GM23338 (cell line): ENCODE measurements at regions not wholly inside any gene's neighbourhood (a gene's known extent, or its start where the extent isn't known, plus 50 kb on each side); places are given as distances from the start of the nearest gene placed in this dataset.

Experiments used
- ATAC-seq: fragments of 200-7000 bp; cut with Tn5 transposase; 3 replicates; pipeline ENCODE4 v1.9.1; 2020
- DNase-seq: peaks from one replicate; pipeline ENCODE4 v3.0.0-alpha.2; 2015; ENCODE audit warnings: low spot score
- H2AFZ ChIP-seq: fragments of 200-600 bp; sonication (generic); 2 replicates; pipeline ENCODE4 v1.8.0; 2016; ENCODE audit warnings: antibody characterized with exemption, mild to moderate bottlenecking, moderate library complexity
- H3F3A ChIP-seq: fragments of 200-600 bp; sonication (generic); replicated peaks from 2 replicates; pipeline ENCODE4 v1.8.0; 2017; ENCODE audit warnings: antibody characterized with exemption, mixed run types, low read depth
- H3K27ac ChIP-seq: fragments of 200-600 bp; sonication (generic); 2 replicates; pipeline ENCODE4 v1.6.1; 2016; ENCODE audit warnings: low read depth
- H3K27me3 ChIP-seq: fragments of 200-600 bp; sonication (generic); 2 replicates; pipeline ENCODE4 v1.8.0; 2016; ENCODE audit warnings: mild to moderate bottlenecking, mixed run types, moderate library complexity; ENCODE audit not compliant: insufficient read depth
- H3K36me3 ChIP-seq: fragments of 200-600 bp; sonication (generic); 2 replicates; pipeline ENCODE4 v1.8.0; 2016; ENCODE audit warnings: mild to moderate bottlenecking; ENCODE audit not compliant: insufficient read depth
- H3K4me1 ChIP-seq: fragments of 200-600 bp; sonication (generic); 2 replicates; pipeline ENCODE4 v1.8.0; 2016; ENCODE audit warnings: mild to moderate bottlenecking, moderate library complexity; ENCODE audit not compliant: insufficient read depth
- H3K4me2 ChIP-seq: fragments of 200-600 bp; sonication (generic); 2 replicates; pipeline ENCODE4 v1.7.1; 2017; ENCODE audit warnings: mixed run types
- H3K4me3 ChIP-seq: fragments of 200-600 bp; sonication (generic); 2 replicates; pipeline ENCODE4 v1.6.1; 2016; ENCODE audit warnings: mixed run types
- H3K79me2 ChIP-seq: fragments of 200-600 bp; sonication (generic); replicated peaks from 2 replicates; pipeline ENCODE4 v1.8.0; 2017; ENCODE audit warnings: mild to moderate bottlenecking; ENCODE audit not compliant: insufficient read depth
- H3K9me2 ChIP-seq: fragments of 200-600 bp; sonication (generic); 2 replicates; pipeline ENCODE4 v1.8.0; 2017; ENCODE audit not compliant: insufficient read depth
- H4K20me1 ChIP-seq: fragments of 200-600 bp; sonication (generic); replicated peaks from 2 replicates; pipeline ENCODE4 v1.8.0; 2017; ENCODE audit warnings: mild to moderate bottlenecking; ENCODE audit not compliant: insufficient read depth
- H3K27ac Mint-ChIP-seq: 2 replicates; pipeline ENCODE4 v1.8.0; 2020; ENCODE audit warnings: inconsistent platforms, mild to moderate bottlenecking, moderate library complexity, mixed read lengths
- H3K27me3 Mint-ChIP-seq: 3 replicates; pipeline ENCODE4 v1.8.0; 2022; ENCODE audit warnings: low read depth, mild to moderate bottlenecking, moderate library complexity, mixed read lengths, inconsistent platforms; ENCODE audit not compliant: insufficient read depth, poor library complexity
- H3K36me3 Mint-ChIP-seq: 3 replicates; pipeline ENCODE4 v1.8.0; 2021; ENCODE audit warnings: low read depth, mild to moderate bottlenecking, inconsistent platforms, moderate library complexity, mixed read lengths
- H3K4me1 Mint-ChIP-seq: 3 replicates; pipeline ENCODE4 v1.8.0; 2020; ENCODE audit warnings: mild to moderate bottlenecking, inconsistent platforms, mixed read lengths
- H3K4me3 Mint-ChIP-seq: 3 replicates; pipeline ENCODE4 v1.8.0; 2021; ENCODE audit warnings: moderate library complexity, mild to moderate bottlenecking, inconsistent platforms, mixed read lengths
- H3K9me3 Mint-ChIP-seq: 3 replicates; pipeline ENCODE4 v1.8.0; 2020; ENCODE audit warnings: moderate library complexity, mild to moderate bottlenecking, inconsistent platforms, mixed read lengths
- CREB1 ChIP-seq: fragments of 250-450 bp; sonication (Bioruptor Pico); IDR thresholded peaks from 2 replicates; pipeline ENCODE4 v1.5.0; 2020; ENCODE audit warnings: low read depth, mild to moderate bottlenecking, moderate library complexity
- EZH2phosphoT487 ChIP-seq: fragments of 200-600 bp; sonication (generic); IDR thresholded peaks from one replicate; pipeline ENCODE4 v1.8.1; 2018; ENCODE audit warnings: antibody characterized with exemption; ENCODE audit not compliant: unreplicated experiment
- JUNB ChIP-seq: IDR thresholded peaks from one replicate; pipeline ENCODE4 v1.6.1; 2016; ENCODE audit warnings: antibody characterized with exemption; ENCODE audit not compliant: unreplicated experiment
- POLR2AphosphoS5 ChIP-seq: IDR thresholded peaks from 2 replicates; pipeline ENCODE4 v1.6.1; 2016; ENCODE audit warnings: antibody characterized with exemption, low read depth
- STAT1 ChIP-seq: IDR thresholded peaks from one replicate; pipeline ENCODE4 v1.6.1; 2016; ENCODE audit warnings: antibody characterized with exemption; ENCODE audit not compliant: unreplicated experiment
- ZNF114 ChIP-seq: fragments of 250-450 bp; sonication (Bioruptor Pico); IDR thresholded peaks from 2 replicates; pipeline ENCODE4 v1.5.0; 2020; ENCODE audit warnings: mild to moderate bottlenecking, moderate library complexity
- ZNF331 ChIP-seq: fragments of 250-450 bp; sonication (Bioruptor Pico); IDR thresholded peaks from 2 replicates; pipeline ENCODE4 v1.5.0; 2020; ENCODE audit warnings: low read depth, mild to moderate bottlenecking, moderate library complexity
- TF ChIP-seq, protein P1 (sequence below): fragments of 250-450 bp; sonication (Bioruptor Pico); IDR thresholded peaks from 2 replicates; pipeline ENCODE4 v1.5.0; 2020; ENCODE audit warnings: mild to moderate bottlenecking, moderate library complexity
- TF ChIP-seq, protein P2 (sequence below): IDR thresholded peaks from 2 replicates; pipeline ENCODE4 v1.6.1; 2016; ENCODE audit warnings: antibody characterized with exemption

DNA sequence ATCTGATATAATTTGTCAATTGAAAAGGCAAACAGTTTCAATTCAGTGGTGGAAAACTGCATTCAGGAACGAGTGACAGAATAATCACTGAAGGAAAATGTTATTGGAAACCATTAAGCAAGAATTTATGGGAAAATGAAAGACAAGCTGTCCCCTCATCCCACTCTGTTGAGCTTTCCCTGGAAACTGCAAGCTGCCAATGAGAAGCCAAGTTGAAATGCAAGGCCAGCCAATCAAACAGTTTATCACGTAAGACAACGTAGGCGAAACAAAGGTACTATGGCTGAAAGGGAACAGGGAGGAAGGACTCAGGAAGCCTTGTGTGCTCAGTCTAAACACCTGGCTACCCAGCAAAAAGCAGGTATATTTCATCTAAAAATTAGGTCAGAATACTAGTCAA, 187.9 kb upstream of the ATP10A start:
- H3K79me2 ChIP-seq, result no peaks in the 10 kb centered on the region
- H3K9me2 ChIP-seq, result 0 out of 2 replicates have a peak, but pooled peaks cover 4% of the 10 kb centered on the region
- TF ChIP-seq CREB1 (CRISPR knock-in tag), result no peak
- TF ChIP-seq POLR2AphosphoS5, result no peak
- TF ChIP-seq ZNF331 (CRISPR knock-in tag), result no peak
- no peaks in the 10 kb centered on the region for H3K27me3 ChIP-seq
- DNase-seq (no peak), ATAC-seq (no peak)
- no peaks in the 10 kb centered on the region for H3K27me3 Mint-ChIP-seq
- no peak overlapping the region for H3K27ac Mint-ChIP-seq
- H3K36me3 ChIP-seq, result no peaks in the 10 kb centered on the region; the same call in 1 of the 2 replicates
- H3K4me3 ChIP-seq, result no peak overlapping the region
- no peak overlapping the region for H3K27ac ChIP-seq
- H3K9me3 Mint-ChIP-seq, result no peaks in the 10 kb centered on the region; the same call in 2 of the 3 replicates
- H3K4me2 ChIP-seq, result no peak overlapping the region
- H3K4me1 Mint-ChIP-seq, result peaks cover 3% of the 10 kb centered on the region; the same call in 2 of the 3 replicates
- peak overlapping the region; percentile 40; the same call in 1 of the 2 replicates for H2AFZ ChIP-seq
- H4K20me1 ChIP-seq, result no peaks in the 10 kb centered on the region
- no peaks in the 10 kb centered on the region for H3K4me1 ChIP-seq
- H3F3A ChIP-seq, result no peaks in the 10 kb centered on the region
- no peak overlapping the region for H3K4me3 Mint-ChIP-seq
- no peaks in the 10 kb centered on the region for H3K36me3 Mint-ChIP-seq

DNA sequence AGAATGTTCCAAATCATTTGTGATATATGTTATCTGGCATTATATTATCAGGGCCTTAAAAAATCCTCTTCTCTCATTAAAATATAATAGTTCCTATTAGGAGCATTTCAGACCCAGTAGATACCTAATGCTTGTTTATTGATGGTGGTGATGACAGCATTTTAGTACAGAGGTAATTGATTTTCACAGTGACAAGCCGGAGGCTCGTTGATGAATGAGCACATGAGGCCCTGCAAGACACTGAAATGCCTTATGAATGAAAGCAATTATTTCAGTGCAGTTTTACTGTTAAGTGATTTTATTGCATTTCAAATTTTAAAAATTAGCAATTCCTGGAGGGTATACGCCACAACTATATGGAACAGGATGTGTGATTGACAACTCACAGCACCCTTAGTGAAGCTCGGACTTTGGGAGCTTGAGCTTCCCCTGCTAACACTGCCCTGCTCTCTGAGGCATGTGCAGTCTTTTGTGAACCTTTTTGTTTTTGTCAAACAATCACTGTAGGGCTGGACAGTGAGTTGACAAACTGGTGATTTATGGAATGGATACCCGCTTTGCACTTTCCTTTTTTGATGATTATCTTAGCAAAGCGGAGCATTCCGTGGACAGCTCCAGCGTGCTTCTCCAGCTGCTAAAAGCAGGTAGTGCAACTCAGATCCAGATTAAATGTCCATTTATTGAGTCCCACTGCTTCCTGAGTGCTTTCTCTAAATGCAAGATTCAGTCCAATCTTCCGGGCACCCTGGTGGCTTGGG, 187.0 kb upstream of the ATP10A start:
- Histone ChIP-seq H4K20me1 (no peaks in the 10 kb centered on the region), H3F3A (no peaks in the 10 kb centered on the region), H3K4me2 (no peak overlapping the region), H2AFZ (peak overlapping the region; percentile 52), H3K9me2 (peaks cover 4% of the 10 kb centered on the region; the same call in 1 of the 2 replicates), H3K27me3 (no peaks in the 10 kb centered on the region), H3K27ac (no peak overlapping the region), H3K36me3 (no peaks in the 10 kb centered on the region), H3K79me2 (no peaks in the 10 kb centered on the region), H3K4me1 (no peaks in the 10 kb centered on the region), H3K4me3 (no peak overlapping the region)
- no peaks in the 10 kb centered on the region for H3K36me3 Mint-ChIP-seq
- no peak overlapping the region for H3K4me3 Mint-ChIP-seq
- ATAC-seq (no peak), DNase-seq (no peak)
- H3K4me1 Mint-ChIP-seq, result peaks cover 3% of the 10 kb centered on the region; the same call in 2 of the 3 replicates
- H3K27me3 Mint-ChIP-seq, result no peaks in the 10 kb centered on the region
- TF ChIP-seq EZH2phosphoT487 (no peak), ZNF331 (CRISPR knock-in tag) (no peak), ZNF114 (CRISPR knock-in tag) (no peak), STAT1 (no peak), JUNB (no peak)
- TF ChIP-seq, protein P1, sequence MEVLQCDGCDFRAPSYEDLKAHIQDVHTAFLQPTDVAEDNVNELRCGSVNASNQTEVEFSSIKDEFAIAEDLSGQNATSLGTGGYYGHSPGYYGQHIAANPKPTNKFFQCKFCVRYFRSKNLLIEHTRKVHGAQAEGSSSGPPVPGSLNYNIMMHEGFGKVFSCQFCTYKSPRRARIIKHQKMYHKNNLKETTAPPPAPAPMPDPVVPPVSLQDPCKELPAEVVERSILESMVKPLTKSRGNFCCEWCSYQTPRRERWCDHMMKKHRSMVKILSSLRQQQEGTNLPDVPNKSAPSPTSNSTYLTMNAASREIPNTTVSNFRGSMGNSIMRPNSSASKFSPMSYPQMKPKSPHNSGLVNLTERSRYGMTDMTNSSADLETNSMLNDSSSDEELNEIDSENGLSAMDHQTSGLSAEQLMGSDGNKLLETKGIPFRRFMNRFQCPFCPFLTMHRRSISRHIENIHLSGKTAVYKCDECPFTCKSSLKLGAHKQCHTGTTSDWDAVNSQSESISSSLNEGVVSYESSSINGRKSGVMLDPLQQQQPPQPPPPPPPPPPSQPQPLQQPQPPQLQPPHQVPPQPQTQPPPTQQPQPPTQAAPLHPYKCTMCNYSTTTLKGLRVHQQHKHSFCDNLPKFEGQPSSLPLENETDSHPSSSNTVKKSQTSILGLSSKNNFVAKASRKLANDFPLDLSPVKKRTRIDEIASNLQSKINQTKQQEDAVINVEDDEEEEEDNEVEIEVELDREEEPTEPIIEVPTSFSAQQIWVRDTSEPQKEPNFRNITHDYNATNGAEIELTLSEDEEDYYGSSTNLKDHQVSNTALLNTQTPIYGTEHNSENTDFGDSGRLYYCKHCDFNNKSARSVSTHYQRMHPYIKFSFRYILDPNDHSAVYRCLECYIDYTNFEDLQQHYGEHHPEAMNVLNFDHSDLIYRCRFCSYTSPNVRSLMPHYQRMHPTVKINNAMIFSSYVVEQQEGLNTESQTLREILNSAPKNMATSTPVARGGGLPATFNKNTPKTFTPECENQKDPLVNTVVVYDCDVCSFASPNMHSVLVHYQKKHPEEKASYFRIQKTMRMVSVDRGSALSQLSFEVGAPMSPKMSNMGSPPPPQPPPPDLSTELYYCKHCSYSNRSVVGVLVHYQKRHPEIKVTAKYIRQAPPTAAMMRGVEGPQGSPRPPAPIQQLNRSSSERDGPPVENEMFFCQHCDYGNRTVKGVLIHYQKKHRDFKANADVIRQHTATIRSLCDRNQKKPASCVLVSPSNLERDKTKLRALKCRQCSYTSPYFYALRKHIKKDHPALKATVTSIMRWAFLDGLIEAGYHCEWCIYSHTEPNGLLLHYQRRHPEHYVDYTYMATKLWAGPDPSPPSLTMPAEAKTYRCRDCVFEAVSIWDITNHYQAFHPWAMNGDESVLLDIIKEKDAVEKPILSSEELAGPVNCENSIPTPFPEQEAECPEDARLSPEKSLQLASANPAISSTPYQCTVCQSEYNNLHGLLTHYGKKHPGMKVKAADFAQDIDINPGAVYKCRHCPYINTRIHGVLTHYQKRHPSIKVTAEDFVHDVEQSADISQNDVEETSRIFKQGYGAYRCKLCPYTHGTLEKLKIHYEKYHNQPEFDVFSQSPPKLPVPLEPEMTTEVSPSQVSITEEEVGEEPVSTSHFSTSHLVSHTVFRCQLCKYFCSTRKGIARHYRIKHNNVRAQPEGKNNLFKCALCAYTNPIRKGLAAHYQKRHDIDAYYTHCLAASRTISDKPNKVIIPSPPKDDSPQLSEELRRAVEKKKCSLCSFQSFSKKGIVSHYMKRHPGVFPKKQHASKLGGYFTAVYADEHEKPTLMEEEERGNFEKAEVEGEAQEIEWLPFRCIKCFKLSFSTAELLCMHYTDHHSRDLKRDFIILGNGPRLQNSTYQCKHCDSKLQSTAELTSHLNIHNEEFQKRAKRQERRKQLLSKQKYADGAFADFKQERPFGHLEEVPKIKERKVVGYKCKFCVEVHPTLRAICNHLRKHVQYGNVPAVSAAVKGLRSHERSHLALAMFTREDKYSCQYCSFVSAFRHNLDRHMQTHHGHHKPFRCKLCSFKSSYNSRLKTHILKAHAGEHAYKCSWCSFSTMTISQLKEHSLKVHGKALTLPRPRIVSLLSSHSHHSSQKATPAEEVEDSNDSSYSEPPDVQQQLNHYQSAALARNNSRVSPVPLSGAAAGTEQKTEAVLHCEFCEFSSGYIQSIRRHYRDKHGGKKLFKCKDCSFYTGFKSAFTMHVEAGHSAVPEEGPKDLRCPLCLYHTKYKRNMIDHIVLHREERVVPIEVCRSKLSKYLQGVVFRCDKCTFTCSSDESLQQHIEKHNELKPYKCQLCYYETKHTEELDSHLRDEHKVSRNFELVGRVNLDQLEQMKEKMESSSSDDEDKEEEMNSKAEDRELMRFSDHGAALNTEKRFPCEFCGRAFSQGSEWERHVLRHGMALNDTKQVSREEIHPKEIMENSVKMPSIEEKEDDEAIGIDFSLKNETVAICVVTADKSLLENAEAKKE (CRISPR knock-in tag), result no peak
- TF ChIP-seq, protein P2, sequence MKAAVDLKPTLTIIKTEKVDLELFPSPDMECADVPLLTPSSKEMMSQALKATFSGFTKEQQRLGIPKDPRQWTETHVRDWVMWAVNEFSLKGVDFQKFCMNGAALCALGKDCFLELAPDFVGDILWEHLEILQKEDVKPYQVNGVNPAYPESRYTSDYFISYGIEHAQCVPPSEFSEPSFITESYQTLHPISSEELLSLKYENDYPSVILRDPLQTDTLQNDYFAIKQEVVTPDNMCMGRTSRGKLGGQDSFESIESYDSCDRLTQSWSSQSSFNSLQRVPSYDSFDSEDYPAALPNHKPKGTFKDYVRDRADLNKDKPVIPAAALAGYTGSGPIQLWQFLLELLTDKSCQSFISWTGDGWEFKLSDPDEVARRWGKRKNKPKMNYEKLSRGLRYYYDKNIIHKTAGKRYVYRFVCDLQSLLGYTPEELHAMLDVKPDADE, result no peak
- H3K27ac Mint-ChIP-seq, result no peak overlapping the region
- H3K9me3 Mint-ChIP-seq, result no peaks in the 10 kb centered on the region; the same call in 2 of the 3 replicates
